HT1080 (cell line): ENCODE measurements at regions not wholly inside any gene's neighbourhood (a gene's known extent, or its start where the extent isn't known, plus 50 kb on each side); places are given as distances from the start of the nearest gene placed in this dataset.

Experiments
- DNase-seq: peaks from one replicate; pipeline ENCODE4 v3.0.0-alpha.2; 2015; ENCODE audit warnings: low read depth

GRCh38 chr10:28952523-28952922 is 275.2 kb downstream of the BAMBI start:
- no peak for DNase-seq

- DNase-seq: no peak
Observed at GRCh38 chr10:28954211-28954610, 276.9 kb downstream of the BAMBI start.

- DNase-seq: no peak
Observed at GRCh38 chr10:28958468-28958867, 281.1 kb downstream of the BAMBI start.

GRCh38 chr10:28959850-28960501 is 282.7 kb downstream of the BAMBI start:
- no peak for DNase-seq

- DNase-seq: no peak
Observed at GRCh38 chr10:28962768-28963167, 285.4 kb downstream of the BAMBI start.

- DNase-seq: no peak
Observed at GRCh38 chr10:28963539-28964221, 286.4 kb downstream of the BAMBI start.

- no peak for DNase-seq
Observed at GRCh38 chr10:28965937-28966336, 288.6 kb downstream of the BAMBI start.

- no peak for DNase-seq
Observed at GRCh38 chr10:28967031-28967430, 289.7 kb downstream of the BAMBI start.

GRCh38 chr10:28969413-28969812 is 292.1 kb downstream of the BAMBI start:
- no peak for DNase-seq

GRCh38 chr10:28970231-28970630 is 292.9 kb downstream of the BAMBI start:
- peak; percentile 18 for DNase-seq

GRCh38 chr10:28971255-28971654 is 293.9 kb downstream of the BAMBI start:
- no peak for DNase-seq

GRCh38 chr10:28971764-28972163 is 294.4 kb downstream of the BAMBI start:
- DNase-seq: no peak

GRCh38 chr10:28973309-28973972 is 296.1 kb downstream of the BAMBI start:
- no peak for DNase-seq

- DNase-seq: peak; percentile 42
Observed at GRCh38 chr10:28975891-28976531, 298.7 kb downstream of the BAMBI start.

- no peak for DNase-seq
Observed at GRCh38 chr10:28977518-28977917, 300.2 kb downstream of the BAMBI start.

GRCh38 chr10:28980264-28980663 is 302.9 kb downstream of the BAMBI start:
- no peak for DNase-seq

GRCh38 chr10:28981007-28981406 is 303.7 kb downstream of the BAMBI start:
- no peak for DNase-seq

GRCh38 chr10:28982974-28983373 is 305.7 kb downstream of the BAMBI start:
- no peak for DNase-seq

- no peak for DNase-seq
Observed at GRCh38 chr10:28983799-28984198, 305.1 kb upstream of the LYZL1 start.

- peak; percentile 85 for DNase-seq
Observed at GRCh38 chr10:28984431-28984830, 304.4 kb upstream of the LYZL1 start.

GRCh38 chr10:28985137-28985885 is 303.6 kb upstream of the LYZL1 start:
- no peak for DNase-seq
